NCI-H1436 (cell line): ENCODE measurements at regions not wholly inside any gene's neighbourhood (a gene's known extent, or its start where the extent isn't known, plus 50 kb on each side); places are given as distances from the start of the nearest gene placed in this dataset.

ENCODE experiments used
- DNase-seq: peaks from one replicate; lab custom pipeline; 2025; lab: John Stamatoyannopoulos, UW

DNA sequence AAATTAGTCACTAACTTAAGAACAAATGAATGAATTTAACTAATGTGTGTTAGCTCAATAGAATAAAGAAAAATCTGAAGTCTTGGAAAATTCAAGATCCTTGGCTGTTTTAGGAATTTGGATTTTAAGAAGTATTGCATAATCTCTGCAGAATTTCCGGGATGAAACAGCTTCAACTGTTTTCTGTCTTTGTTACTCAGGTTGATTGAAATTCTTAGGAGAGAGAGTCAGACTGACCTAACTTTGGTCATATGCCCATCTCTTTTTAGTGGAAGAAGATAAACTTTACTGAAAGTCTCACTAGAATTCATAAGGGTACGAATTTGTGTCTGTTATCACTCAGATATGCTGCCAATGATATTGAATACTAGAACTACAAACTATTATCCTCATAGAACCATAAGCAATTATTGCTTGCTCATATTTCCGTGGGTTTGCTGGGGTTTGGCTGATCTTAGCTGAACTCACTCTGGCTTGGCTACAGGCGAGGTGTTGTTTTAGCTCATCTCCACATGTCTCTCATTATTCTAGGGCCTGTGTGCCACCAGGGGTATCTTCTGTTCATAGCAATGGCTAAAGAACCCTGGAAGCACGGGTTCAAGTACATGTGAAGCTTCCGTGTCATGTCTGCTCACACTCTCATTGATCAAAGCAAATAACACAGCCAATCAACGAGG lies 257.4 kb upstream of the NOVA1 start:
- DNase-seq, result no peak

DNA sequence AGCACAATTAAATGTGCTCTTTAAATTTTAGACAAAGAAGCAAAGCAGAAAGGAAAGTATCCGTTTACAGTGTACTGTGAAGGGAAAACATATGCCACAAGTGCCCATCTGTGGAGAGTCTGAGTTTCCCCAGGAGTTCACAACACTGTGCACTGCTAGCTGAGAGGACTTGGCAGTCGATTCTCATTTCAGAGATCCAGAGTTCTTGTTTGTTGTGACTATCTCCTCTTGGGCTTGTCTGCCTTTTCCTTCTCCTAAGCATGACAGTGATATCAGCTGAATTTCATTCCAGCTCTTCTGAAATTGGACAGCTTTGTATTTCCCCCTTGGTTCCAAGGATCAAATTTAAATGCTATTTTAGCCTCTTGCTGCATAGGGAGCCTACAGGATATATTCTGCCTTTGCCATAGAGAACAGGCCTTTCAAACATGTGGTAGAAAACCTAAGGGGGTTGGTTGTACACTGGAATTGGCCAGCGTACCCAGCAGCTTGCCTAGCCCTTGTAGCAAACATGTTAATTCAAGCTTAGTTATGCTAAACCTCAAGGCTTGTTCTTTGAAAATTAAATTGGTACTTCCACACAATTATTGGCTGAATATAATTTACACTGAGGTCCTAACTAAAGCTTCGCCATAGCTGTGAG lies 259.2 kb upstream of the NOVA1 start:
- DNase-seq, result no peak

DNA sequence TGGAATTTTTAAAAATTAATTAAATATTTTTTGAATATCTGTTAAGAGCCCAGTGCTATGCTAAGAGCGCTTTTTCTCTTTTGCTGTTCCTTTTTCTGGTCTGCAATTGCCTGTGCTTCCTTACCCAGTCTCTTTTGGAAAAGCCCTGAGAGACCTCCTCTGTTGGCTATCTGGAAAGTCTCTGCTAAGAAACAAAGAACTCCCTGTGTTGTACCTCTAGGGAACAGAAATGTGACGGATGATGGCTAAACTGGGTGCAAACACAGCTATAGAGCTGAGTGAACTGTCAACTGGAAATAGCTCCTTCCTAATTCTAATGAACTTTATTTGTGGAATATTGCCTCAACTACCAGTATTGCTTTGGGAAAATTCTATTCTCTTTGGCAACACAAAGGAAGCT lies 261.6 kb upstream of the NOVA1 start:
- DNase-seq, result no peak

DNA sequence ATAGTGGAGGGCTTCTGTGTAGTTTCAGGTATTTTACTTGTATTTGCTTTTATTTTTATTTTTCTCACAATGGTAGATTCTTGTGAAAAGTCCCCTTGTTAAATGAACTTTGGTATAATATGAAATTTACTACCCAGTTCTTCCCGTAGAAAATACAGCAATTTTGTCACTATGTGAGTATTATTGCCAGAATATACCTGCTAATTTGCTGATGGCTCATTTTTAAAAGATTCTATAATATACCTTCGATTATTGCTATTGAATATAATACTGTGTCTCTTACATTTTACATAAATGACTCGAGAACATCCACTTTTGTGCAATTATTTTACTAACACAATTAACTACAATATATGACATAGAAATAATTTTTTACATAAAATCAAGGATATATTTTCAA lies 262.3 kb upstream of the NOVA1 start:
- no peak for DNase-seq

DNA sequence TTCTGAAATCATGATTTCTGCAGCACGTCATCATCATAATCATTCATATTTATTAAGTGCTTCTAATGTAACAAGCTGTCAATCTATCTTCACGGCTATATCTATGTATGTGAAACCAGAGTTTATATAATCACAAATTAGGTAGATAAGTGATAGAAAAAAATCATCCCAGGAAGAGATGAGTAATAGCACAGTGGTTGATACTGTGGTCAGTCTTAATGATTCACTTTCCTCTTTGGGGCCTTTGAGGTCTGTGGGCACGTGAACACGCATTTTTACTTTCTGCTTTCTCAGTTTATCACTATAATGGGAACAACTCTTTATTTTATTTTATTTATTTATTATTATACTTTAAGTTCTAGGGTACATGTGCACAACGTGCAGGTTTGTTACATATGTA lies 265.9 kb upstream of the NOVA1 start:
- DNase-seq, result no peak

DNA sequence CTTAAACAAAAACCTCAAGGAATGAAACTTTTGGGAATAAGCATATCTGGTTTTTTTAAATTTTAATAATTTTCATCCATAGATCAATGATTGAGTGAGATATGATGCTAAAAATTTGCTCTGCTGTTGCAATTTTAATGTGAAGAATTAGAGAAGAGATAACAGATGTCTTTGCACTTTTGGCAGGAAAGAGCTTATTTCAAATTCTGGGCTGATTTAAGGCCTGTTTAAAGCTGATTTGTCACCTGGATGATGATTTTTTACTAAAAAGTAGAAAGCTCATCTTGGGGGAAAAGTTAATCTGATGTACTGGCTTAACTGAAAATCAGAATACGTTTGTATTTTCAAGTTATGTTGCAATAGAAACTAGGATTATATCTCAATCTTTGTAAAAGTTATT lies 268.9 kb upstream of the NOVA1 start:
- DNase-seq, result no peak

DNA sequence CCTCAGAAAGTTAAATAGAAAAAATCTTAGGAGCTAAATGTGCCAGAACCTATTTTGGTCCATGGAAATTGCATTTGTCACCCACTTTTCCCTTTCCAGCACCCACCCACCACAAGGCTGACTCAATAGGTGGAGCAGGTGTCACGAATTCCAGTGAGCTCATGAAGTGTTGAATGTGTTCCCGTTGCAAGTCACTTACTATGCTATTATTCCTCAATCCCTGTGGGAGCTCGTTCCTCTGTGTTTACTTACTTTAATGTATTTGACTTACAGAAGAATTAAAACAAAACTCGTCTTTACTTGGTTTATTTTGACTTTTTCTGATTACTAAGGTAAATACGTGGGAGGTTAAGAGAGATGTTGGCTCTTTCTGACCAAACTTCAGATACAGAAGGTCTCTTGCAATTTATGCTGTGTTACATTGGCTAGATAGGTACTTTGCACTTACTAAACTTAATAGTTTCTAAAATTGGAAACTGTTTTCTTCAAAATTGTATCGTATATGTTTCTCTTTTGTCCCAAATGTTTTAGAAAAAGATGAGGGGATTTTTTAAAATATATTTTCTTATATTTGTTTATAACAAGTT lies 269.4 kb upstream of the NOVA1 start:
- no peak for DNase-seq

DNA sequence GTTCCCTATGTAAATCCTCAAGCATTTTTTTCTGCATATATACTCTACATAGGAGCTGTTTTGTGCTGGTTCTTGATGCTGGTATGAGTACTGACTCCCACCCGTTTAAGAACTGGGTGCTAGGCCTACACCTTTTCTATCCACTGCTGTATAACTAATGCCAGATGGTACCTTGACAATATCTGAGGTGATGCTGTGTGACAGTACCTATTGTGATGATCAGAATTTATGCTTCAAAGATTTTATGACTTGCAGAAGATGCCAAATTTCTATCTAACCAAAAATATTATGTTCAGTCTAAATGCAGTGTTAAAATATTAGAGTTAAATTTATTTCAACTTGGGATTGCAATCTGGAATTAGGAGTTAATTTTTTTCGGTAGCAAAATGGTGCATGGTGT lies 272.3 kb upstream of the NOVA1 start:
- DNase-seq, result no peak

DNA sequence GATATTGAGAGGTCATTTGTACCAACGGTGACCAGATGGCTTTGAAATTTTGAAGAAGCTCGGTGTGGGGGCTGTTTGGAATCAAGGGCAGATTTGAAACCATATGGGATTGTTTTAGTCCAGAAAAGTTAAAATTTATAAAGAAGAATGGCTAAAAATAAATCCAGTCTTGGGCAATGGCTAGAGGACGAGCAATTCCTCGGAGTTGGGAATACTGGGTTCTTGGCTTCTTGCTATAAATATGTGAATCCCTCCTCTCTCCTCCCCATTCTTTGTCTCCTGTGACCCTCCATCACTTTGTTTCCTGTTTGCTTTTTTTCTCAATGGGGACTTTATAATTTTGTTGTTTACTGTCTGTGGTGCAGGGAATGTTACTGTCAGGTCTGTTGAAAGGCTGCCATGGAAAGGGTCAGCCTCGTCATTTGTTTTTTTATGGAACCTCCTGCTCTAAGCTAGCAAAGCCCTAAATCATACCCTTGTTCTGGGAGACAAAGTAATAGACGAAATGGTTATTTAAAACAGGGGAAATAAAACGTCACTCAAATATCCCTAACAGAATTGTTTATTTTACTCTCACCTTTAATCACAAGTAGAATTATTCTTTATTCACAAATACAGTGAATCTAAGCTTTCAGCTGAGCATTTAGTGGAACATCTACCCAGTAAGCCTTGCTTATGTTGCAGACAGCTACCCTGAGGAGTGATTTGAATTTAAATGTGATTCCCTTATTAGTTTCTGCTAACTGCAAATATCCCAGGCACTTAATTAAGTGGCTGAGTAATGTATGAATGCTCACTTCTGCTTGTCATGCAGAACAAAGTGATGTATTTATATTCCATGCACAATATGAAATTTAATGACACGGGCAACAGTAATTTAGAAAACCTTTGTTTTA lies 273.1 kb upstream of the NOVA1 start:
- DNase-seq, result no peak

DNA sequence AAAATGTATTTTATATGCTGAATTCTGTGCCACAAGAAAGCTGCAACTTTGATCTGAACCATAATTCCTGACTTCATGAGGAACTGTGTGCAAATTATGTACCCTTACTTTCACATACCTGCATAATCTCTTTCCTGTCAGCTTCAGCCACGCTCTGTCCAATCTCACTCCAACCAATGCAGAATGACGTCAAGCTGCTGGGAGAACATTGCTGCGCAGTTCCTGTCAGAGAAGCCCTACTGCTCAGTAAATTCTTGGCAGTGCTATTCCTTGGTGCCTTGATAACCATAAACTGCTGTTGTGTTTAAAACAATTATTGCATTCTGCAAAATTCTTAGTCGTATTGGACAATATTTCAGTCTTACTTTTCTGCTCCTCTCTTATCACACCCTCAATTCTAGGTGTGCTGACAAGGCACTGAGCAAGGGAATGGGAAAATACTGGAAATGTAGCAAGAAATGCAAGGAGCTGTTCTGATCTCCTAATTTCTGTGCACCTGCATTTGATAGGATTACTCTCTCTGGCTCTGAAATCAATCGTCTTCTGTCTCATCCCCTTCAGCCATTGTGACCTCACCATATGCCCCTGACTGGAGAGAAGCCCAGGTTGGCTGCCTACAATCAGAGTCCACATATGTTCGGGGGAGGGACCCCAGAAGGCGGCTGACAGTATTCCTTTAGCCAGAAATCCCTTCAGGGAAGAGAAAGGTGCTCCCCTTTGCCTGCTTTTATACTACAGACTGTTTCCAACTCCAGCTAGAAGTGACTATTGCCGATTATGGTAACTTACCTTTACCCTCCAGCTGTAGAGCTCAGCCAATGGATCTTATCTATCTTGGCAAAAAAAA lies 274.9 kb upstream of the NOVA1 start:
- no peak for DNase-seq

DNA sequence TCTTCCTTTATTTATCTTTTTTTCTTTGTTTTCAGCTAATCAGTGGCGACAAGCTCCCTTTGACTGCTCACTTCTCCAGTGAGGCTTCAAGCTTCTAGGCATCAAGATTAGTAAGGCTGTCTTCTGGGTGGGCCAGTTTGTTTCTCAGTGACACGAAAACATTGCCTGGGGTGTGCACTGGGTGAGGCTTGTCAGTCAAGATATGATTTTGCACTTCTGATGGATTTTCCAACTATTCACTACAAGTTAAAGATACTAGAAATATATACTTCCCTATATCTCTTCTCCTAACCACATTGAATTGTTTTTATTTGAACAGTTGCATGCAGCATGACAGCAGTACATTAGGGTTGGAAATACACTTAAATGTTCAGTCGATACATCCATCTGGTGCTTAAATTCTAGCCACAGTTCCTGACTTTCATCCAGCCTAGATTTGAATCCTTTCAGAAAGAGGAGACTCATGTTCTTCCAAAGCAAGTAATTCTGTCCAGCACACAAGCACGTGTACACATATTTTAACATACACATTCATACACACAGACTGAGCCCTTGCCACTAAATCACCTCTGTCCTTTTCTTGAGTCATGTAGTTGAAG lies 275.6 kb upstream of the NOVA1 start:
- DNase-seq, result no peak

DNA sequence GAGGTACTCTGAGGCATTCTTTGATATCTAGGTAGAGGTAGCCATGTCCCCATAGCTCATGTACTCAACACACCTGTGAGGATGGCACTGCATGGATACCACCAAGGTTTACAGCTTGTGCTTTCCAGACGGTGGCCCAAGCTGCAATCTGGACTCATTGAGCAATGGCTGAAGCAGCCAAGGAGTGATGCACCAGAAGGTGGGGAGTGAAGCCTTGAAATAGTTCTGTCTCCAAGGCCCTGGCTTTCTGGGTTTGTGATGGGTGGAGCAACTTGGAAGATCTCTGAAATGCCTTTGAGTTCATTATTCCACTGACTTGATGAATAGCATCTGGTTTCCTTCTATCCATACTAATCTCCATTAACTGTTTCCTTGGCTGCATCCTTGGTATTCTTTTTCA lies 290.0 kb upstream of the NOVA1 start:
- DNase-seq, result no peak

DNA sequence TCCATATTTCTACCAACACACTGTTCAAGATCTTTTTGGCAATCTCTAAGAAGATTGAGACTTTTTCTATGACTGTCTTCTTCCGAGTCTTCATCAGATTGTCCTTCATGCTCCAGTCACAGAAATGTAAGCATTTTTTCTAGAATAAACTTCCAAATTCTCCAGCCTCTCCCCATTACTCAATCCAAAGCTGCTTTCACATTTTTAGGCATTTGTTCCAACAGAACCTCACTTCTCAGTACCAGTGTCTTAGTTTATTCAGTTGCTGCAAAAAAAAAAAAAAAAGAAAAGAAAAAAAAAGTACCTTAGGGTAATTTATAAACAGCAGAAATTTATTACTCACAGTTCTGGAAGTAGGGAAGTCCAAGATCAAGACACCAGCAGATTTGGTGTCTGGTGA lies 290.8 kb upstream of the NOVA1 start:
- no peak for DNase-seq

DNA sequence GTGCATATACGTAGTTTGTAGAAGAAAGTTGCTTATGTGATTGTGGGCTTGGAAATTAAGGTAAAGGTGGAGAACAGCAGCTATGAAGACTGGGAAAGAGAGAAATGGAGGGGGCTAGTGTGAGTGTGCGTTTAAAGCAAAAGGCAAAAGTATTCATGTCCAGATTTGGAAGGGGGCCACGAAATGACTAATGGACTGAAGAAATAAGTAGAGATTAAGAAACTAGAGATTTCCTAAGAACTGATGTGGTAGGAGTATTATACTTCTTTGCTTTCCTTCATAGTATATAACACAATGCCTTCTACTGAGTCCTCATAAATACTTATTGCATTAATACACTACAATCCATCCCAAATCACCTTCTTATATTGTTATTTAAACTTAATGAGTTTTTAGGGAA lies 298.6 kb upstream of the NOVA1 start:
- no peak for DNase-seq

DNA sequence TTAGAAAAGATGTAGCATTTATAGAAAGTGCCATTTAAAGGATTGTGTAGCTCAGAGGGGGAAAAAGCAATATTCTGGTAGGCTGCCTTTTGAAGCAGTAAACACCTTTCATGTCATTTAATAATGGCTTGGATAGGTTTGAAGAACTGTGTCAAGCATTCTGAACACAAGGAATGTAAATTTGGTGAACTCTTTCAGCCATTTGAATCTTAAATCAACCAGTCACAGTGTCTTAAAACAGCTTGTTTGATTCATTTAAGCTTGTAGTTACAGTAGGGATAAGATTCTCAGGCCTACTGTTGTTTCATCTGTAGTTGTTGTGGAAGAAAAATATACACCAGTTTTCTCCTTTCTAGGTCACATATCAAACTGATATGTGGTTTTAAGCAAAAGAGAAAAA lies 299.4 kb upstream of the NOVA1 start:
- no peak for DNase-seq

DNA sequence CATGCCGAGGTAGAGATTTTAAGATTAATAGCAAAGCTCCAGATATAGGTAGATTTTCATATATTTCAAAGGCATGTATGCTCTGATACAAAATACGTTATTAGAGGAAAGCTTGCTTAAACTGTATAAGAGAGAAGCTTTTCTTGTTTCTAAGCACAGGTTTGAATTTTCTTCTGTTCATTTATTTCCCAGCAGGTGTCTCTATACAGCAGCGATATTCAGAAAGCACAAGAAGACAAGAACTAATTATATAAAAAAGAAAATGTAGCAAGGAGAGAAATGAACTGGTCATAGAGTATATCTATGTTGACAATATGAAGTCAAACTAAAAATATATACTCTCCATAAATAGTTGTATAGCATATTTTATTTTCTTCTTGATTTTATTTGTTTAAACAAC lies 307.4 kb upstream of the NOVA1 start:
- DNase-seq, result peak; percentile 1

DNA sequence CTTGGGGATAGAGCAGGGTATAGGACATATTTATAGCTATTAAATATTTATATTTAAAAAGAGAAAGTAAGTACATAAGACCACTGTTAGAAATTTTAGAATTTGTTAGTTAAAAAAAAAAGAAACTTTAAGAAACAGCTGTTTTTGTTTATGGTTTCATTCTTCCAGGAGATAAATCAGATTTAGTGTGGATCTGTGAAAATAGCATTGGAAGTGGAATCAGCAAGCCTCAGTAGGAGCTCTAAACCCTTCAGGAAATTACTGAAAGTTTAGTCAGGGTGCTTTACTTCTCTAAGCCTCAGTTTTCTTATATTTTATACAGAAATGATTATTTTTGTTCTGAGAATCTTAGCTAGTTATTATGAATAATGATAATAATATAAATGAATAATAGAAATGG lies 316.0 kb upstream of the NOVA1 start:
- no peak for DNase-seq

DNA sequence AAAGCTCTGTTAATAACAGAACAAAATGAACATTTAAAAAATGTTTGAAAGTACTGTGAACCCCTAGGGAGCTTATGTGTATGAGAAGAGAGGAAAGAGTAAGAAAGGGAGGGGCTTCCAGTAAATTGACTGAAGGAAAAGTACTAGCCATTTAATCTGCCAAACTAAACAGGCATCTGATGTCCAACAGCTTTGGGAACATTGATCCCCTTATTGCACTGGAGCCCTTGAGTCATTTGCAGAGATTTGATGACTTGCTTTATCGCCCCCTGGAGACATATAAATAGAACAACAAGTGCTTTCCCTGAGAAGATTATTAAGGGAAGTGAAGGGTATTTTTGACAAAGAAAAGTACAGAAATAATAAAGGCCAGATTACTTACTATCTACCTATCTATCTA lies 319.3 kb upstream of the NOVA1 start:
- DNase-seq, result no peak

DNA sequence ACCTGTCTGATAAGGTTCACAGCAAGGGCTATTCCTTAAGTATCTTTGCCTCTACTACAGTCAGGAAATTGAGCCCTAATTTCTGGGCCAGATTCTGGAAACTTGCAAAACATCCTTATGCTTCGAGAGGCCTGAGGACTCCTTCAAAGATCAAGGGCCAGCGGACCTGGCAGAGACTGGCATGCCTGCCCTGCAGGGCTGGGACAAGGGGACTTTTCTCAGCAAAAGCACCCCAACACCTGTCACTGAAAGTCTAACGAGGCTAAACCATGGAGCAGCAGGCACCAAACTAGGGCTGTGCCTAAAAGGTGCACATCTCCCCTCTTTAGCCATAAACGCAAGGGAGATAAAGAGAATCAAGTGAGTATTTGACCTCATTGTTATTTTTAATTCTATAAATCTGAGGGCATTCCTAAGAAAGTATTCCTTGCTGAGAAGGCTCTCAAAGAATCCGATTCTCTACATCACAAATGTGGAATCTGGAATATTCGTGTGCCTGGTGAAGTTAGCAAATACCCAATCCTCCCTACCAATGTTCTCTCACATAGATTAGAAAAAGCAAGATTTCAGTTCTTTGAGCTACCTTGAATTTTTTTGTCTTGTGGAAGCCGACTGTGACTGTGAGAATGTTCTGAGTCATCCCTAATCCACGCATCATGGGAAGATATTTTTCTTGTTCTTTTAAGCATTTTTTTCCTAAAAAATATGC lies 328.2 kb upstream of the NOVA1 start:
- DNase-seq, result no peak

DNA sequence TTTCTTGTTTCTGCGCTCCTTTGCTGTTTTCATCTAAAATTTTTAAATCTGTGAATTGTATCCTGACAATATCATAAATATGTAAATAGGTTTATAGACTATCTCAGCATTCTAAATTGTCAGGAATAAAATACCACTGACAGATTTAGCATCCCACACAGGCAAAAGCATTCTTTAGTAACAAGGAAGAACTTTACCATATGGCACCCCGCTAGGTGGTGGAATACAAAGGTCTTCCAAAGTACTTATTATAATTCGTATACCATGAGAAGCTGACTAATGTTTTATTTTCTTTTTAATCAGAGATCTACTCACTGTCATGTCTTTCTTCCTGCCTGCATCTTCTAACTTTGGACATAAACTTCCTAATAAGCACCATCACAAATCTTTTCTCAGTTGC lies 328.8 kb upstream of the NOVA1 start:
- no peak for DNase-seq

DNA sequence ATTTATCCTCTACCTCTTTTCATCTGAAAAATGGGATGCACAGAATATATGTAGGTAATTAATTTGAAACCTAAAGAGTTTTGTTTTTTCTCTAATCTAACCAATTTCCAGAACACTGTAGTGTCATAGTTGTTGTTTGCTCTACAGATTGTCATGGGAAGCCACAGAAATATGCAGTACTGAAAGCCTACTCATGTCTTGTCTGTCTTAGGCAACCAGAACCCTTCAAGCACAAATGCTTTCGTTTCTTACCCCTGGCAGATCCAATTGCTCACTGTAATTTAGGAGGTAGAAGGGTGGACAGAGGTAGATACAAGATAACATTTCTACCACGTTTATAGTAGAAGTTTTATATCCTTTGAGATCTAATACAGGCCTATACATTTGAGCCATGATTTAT lies 330.2 kb upstream of the NOVA1 start:
- DNase-seq, result no peak
